ENCODE measurements at regions not wholly inside any gene's neighbourhood (a gene's known extent, or its start where the extent isn't known, plus 50 kb on each side); places are given as distances from the start of the nearest gene placed in this dataset.

- no peak for DNase-seq (ENCODE audit: low read depth in 3 of 3, low spot score in 2 of 3)
Measured at GRCh38 chr5:159452480-159453167, 122.3 kb upstream of the IL12B start.

GRCh38 chr5:159453209-159453608, 122.9 kb upstream of the IL12B start:
- DNase-seq (ENCODE audit: low read depth in 3 of 3, low spot score in 2 of 3), result no peak

GRCh38 chr5:159456261-159456660, 126.0 kb upstream of the IL12B start:
- no peak for DNase-seq (ENCODE audit: low read depth in 3 of 3, low spot score in 2 of 3)

- DNase-seq (ENCODE audit: low read depth in 3 of 3, low spot score in 2 of 3), result no peak
Measured at GRCh38 chr5:159456722-159457465, 126.6 kb upstream of the IL12B start.

- no peak for DNase-seq (ENCODE audit: low read depth in 3 of 3, low spot score in 2 of 3)
Measured at GRCh38 chr5:159458217-159458711, 128.0 kb upstream of the IL12B start.

- no peak for DNase-seq (ENCODE audit: low read depth in 3 of 3, low spot score in 2 of 3)
Measured at GRCh38 chr5:159459132-159459627, 128.9 kb upstream of the IL12B start.

GRCh38 chr5:159459951-159460538, 129.8 kb upstream of the IL12B start:
- no peak for DNase-seq (ENCODE audit: low read depth in 3 of 3, low spot score in 2 of 3)

GRCh38 chr5:159463590-159464321, 133.5 kb upstream of the IL12B start:
- DNase-seq (ENCODE audit: low read depth in 3 of 3, low spot score in 2 of 3), result no peak

- DNase-seq (ENCODE audit: low read depth in 3 of 3, low spot score in 2 of 3), result no peak
Measured at GRCh38 chr5:159465604-159466003, 135.3 kb upstream of the IL12B start.

GRCh38 chr5:159467666-159468065, 137.4 kb upstream of the IL12B start:
- DNase-seq (ENCODE audit: low read depth in 3 of 3, low spot score in 2 of 3), result no peak

GRCh38 chr5:159469496-159470372, 139.4 kb upstream of the IL12B start:
- no peak for DNase-seq (ENCODE audit: low read depth in 3 of 3, low spot score in 2 of 3)

- no peak for DNase-seq (ENCODE audit: low read depth in 3 of 3, low spot score in 2 of 3)
Measured at GRCh38 chr5:159471904-159472303, 141.6 kb upstream of the IL12B start.

- DNase-seq (ENCODE audit: low read depth in 3 of 3, low spot score in 2 of 3), result no peak
Measured at GRCh38 chr5:159475026-159475425, 144.7 kb upstream of the IL12B start.

- no peak for DNase-seq (ENCODE audit: low read depth in 3 of 3, low spot score in 2 of 3)
Measured at GRCh38 chr5:159478950-159479349, 148.7 kb upstream of the IL12B start.

GRCh38 chr5:159480849-159481248, 150.6 kb upstream of the IL12B start:
- DNase-seq (ENCODE audit: low read depth in 3 of 3, low spot score in 2 of 3), result no peak

GRCh38 chr5:159481751-159482150, 151.5 kb upstream of the IL12B start:
- no peak for DNase-seq (ENCODE audit: low read depth in 3 of 3, low spot score in 2 of 3)

GRCh38 chr5:159486836-159487235, 156.5 kb upstream of the IL12B start:
- DNase-seq (ENCODE audit: low read depth in 3 of 3, low spot score in 2 of 3), result no peak

- DNase-seq (ENCODE audit: low read depth in 3 of 3, low spot score in 2 of 3), result no peak
Measured at GRCh38 chr5:159488516-159488915, 158.2 kb upstream of the IL12B start.

GRCh38 chr5:159489779-159490178, 159.5 kb upstream of the IL12B start:
- DNase-seq (ENCODE audit: low read depth in 3 of 3, low spot score in 2 of 3), result no peak

- no peak for DNase-seq (ENCODE audit: low read depth in 3 of 3, low spot score in 2 of 3)
Measured at GRCh38 chr5:159490507-159490906, 160.2 kb upstream of the IL12B start.
